GM23248 (cell line): ENCODE measurements at regions not wholly inside any gene's neighbourhood (a gene's known extent, or its start where the extent isn't known, plus 50 kb on each side); places are given as distances from the start of the nearest gene placed in this dataset.

Experiments used
- DNase-seq: peaks from one replicate; pipeline ENCODE4 v3.0.0-alpha.2; 2015
- H2AFZ ChIP-seq: fragments of 200-600 bp; sonication (generic); 2 replicates; pipeline ENCODE4 v1.6.1; 2016; ENCODE audit warnings: antibody characterized with exemption
- H3F3A ChIP-seq: fragments of 200-600 bp; sonication (generic); 2 replicates; pipeline ENCODE4 v1.6.1; 2016; ENCODE audit warnings: mild to moderate bottlenecking, antibody characterized with exemption, mixed run types; ENCODE audit not compliant: insufficient read depth
- H3K27ac ChIP-seq: fragments of 200-600 bp; sonication (generic); 2 replicates; pipeline ENCODE4 v1.5.1; 2016; ENCODE audit warnings: mild to moderate bottlenecking
- H3K27me3 ChIP-seq: fragments of 200-600 bp; sonication (generic); replicated peaks from 2 replicates; pipeline ENCODE4 v1.6.1; 2016; ENCODE audit warnings: mild to moderate bottlenecking; ENCODE audit not compliant: insufficient read depth
- H3K36me3 ChIP-seq: fragments of 200-600 bp; sonication (generic); 2 replicates; pipeline ENCODE4 v1.6.1; 2016; ENCODE audit warnings: low read depth, mild to moderate bottlenecking
- H3K4me1 ChIP-seq: fragments of 200-600 bp; sonication (generic); 2 replicates; pipeline ENCODE4 v1.6.1; 2016; ENCODE audit warnings: mild to moderate bottlenecking; ENCODE audit not compliant: insufficient read depth
- H3K4me2 ChIP-seq: fragments of 200-600 bp; sonication (generic); one replicate; pipeline ENCODE4 v1.6.1; 2016; ENCODE audit warnings: mild to moderate bottlenecking; ENCODE audit not compliant: unreplicated experiment
- H3K4me3 ChIP-seq: fragments of 200-600 bp; sonication (generic); 2 replicates; pipeline ENCODE4 v1.5.1; 2016; ENCODE audit warnings: mild to moderate bottlenecking
- H3K79me2 ChIP-seq: fragments of 200-600 bp; sonication (generic); 2 replicates; pipeline ENCODE4 v1.6.1; 2016; ENCODE audit warnings: mild to moderate bottlenecking; ENCODE audit not compliant: insufficient read depth
- H3K9ac ChIP-seq: fragments of 200-600 bp; sonication (generic); 2 replicates; pipeline ENCODE4 v1.6.1; 2016; ENCODE audit warnings: mild to moderate bottlenecking
- H3K9me2 ChIP-seq: fragments of 200-600 bp; sonication (generic); 2 replicates; pipeline ENCODE4 v1.6.1; 2016; ENCODE audit warnings: mixed run types, mild to moderate bottlenecking, moderate library complexity; ENCODE audit not compliant: insufficient read depth
- H3K9me3 ChIP-seq: fragments of 200-600 bp; sonication (generic); one replicate; pipeline ENCODE4 v1.6.1; 2017; ENCODE audit warnings: low read depth
- H4K20me1 ChIP-seq: fragments of 200-600 bp; sonication (generic); 2 replicates; pipeline ENCODE4 v1.6.0; 2016; ENCODE audit not compliant: insufficient read depth
- EZH2 ChIP-seq: fragments of 200-600 bp; sonication (generic); IDR thresholded peaks from 2 replicates; pipeline ENCODE4 v1.6.1; 2018; ENCODE audit warnings: antibody characterized with exemption, mild to moderate bottlenecking; ENCODE audit not compliant: insufficient read depth, poor library complexity, severe bottlenecking
- EZH2phosphoT487 ChIP-seq: fragments of 200-600 bp; sonication (generic); IDR thresholded peaks from 2 replicates; pipeline ENCODE4 v1.6.1; 2018; ENCODE audit warnings: antibody characterized with exemption, moderate library complexity, mild to moderate bottlenecking, low read depth; ENCODE audit not compliant: insufficient read depth
- WGBS, 2 experiments: methylation state at CpG; one replicate each; pipeline ENCODE4 v1.1.6; 2015 to 2017; ENCODE audit warnings: low lambda C conversion rate in 2 of 2, low coverage in 1 of 2; ENCODE audit errors: missing lambda C conversion rate in 2 of 2; 5-methylcytosine and 5-hydroxymethylcytosine counted together
- in situ Hi-C: fragments of 300-500 bp; cut with MboI; formaldehyde crosslinking; loops from 2 replicates; pipeline ENCODE4 v1.15.0; 2020

GRCh38 chr4:106502106-106502699 is 133.6 kb upstream of the GIMD1 start:
- Histone ChIP-seq H2AFZ (no peak overlapping the region), H3K9me3 (no peaks in the 10 kb centered on the region), H3K27ac (no peak overlapping the region), H3K4me3 (no peak overlapping the region), H3K27me3 (no peaks in the 10 kb centered on the region), H3K9ac (no peak overlapping the region), H3K4me2 (no peak overlapping the region), H3K9me2 (no peaks in the 10 kb centered on the region), H3F3A (no peaks in the 10 kb centered on the region), H4K20me1 (no peaks in the 10 kb centered on the region), H3K36me3 (no peaks in the 10 kb centered on the region), H3K4me1 (peaks cover 13% of the 10 kb centered on the region), H3K79me2 (no peaks in the 10 kb centered on the region)
- 67 to 70% methylated on average over 11 of the region's 11 CpGs for WGBS, 2 experiments
- TF ChIP-seq EZH2 (no peak), EZH2phosphoT487 (no peak)
- peak; percentile 35 for DNase-seq
- in situ Hi-C loops, result no loop called here

- H3K9ac ChIP-seq, result no peak overlapping the region
- DNase-seq, result peak; percentile 33
- H3K27ac ChIP-seq, result peak overlapping the region; percentile 65
- in situ Hi-C loops, result no loop called here
- H3K4me2 ChIP-seq, result peak overlapping the region; percentile 5
- WGBS, 2 experiments, result 2 to 5% methylated on average over 3 of the region's 3 CpGs
- no peaks in the 10 kb centered on the region for H3K9me3 ChIP-seq
- H3K36me3 ChIP-seq, result no peaks in the 10 kb centered on the region
- 0 out of 2 replicates have a peak overlapping the region, but pooled peaks have one; percentile 32 for H2AFZ ChIP-seq
- peaks cover 57% of the 10 kb centered on the region for H3K4me1 ChIP-seq
- H3K9me2 ChIP-seq, result no peaks in the 10 kb centered on the region
- TF ChIP-seq EZH2 (no peak), EZH2phosphoT487 (no peak)
- H3K4me3 ChIP-seq, result no peak overlapping the region
- H3K27me3 ChIP-seq, result no peaks in the 10 kb centered on the region
- H3K79me2 ChIP-seq, result no peaks in the 10 kb centered on the region
- no peaks in the 10 kb centered on the region for H4K20me1 ChIP-seq
- peaks cover 31% of the 10 kb centered on the region for H3F3A ChIP-seq
Measured at GRCh38 chr4:106497271-106497670, 128.7 kb upstream of the GIMD1 start.

GRCh38 chr4:106496061-106496460 is 127.5 kb upstream of the GIMD1 start:
- no peaks in the 10 kb centered on the region for H3K36me3 ChIP-seq
- no peak for TF ChIP-seq EZH2phosphoT487
- H2AFZ ChIP-seq, result 0 out of 2 replicates have a peak overlapping the region, but pooled peaks have one; percentile 4
- peaks cover 31% of the 10 kb centered on the region for H3F3A ChIP-seq
- H3K27ac ChIP-seq, result peak overlapping the region; percentile 65
- H3K9me3 ChIP-seq, result no peaks in the 10 kb centered on the region
- H3K9ac ChIP-seq, result peak overlapping the region; percentile 52
- peak; percentile 36 for DNase-seq
- peak overlapping the region; percentile 56 for H3K4me2 ChIP-seq
- H4K20me1 ChIP-seq, result no peaks in the 10 kb centered on the region
- H3K27me3 ChIP-seq, result no peaks in the 10 kb centered on the region
- H3K9me2 ChIP-seq, result no peaks in the 10 kb centered on the region
- in situ Hi-C loops, result no loop called here
- H3K4me1 ChIP-seq, result peaks cover 57% of the 10 kb centered on the region
- no peaks in the 10 kb centered on the region for H3K79me2 ChIP-seq
- peak overlapping the region; percentile 32 for H3K4me3 ChIP-seq

- H3K27me3 ChIP-seq, result no peaks in the 10 kb centered on the region
- H3K4me3 ChIP-seq, result peak overlapping the region; percentile 32
- peak overlapping the region; percentile 65 for H3K27ac ChIP-seq
- in situ Hi-C loops, result no loop called here
- H4K20me1 ChIP-seq, result no peaks in the 10 kb centered on the region
- no peaks in the 10 kb centered on the region for H3K79me2 ChIP-seq
- no peaks in the 10 kb centered on the region for H3K36me3 ChIP-seq
- H3K9me3 ChIP-seq, result no peaks in the 10 kb centered on the region
- peak; percentile 82 for DNase-seq
- H3K9me2 ChIP-seq, result no peaks in the 10 kb centered on the region
- TF ChIP-seq EZH2phosphoT487, result peak; percentile 90
- TF ChIP-seq EZH2, result no peak
- WGBS, 2 experiments, result 16 to 18% methylated on average over 5 of the region's 5 CpGs
- peak overlapping the region; percentile 52; the same call in 1 of the 2 replicates for H3K9ac ChIP-seq
- H3F3A ChIP-seq, result peaks cover 31% of the 10 kb centered on the region
- H3K4me2 ChIP-seq, result peak overlapping the region; percentile 56
- H3K4me1 ChIP-seq, result peaks cover 57% of the 10 kb centered on the region
- H2AFZ ChIP-seq, result 0 out of 2 replicates have a peak overlapping the region, but pooled peaks have one; percentile 4
Measured at GRCh38 chr4:106495476-106495875, 126.9 kb upstream of the GIMD1 start.
